K562 (cell line): ENCODE measurements at regions not wholly inside any gene's neighbourhood (a gene's known extent, or its start where the extent isn't known, plus 50 kb on each side); places are given as distances from the start of the nearest gene placed in this dataset.
A peak's percentile ranks its signal among the peaks of the same experiment; 100 is the strongest.

Source experiments
- ARID1B ChIP-seq: fragments of 450-650 bp; IDR thresholded peaks from 2 replicates; pipeline ENCODE4 v1.6.1; 2016; ENCODE audit warnings: antibody characterized with exemption, mild to moderate bottlenecking, inconsistent platforms
- BRD4 ChIP-seq: fragments of 200-600 bp; sonication (generic); IDR thresholded peaks from 2 replicates; pipeline ENCODE4 v1.6.1; 2017; ENCODE audit warnings: inconsistent platforms
- CCAR2 ChIP-seq: fragments of 200-400 bp; formaldehyde crosslinking; IDR thresholded peaks from 2 replicates; pipeline ENCODE4 v1.6.1; 2017; ENCODE audit warnings: mild to moderate bottlenecking, low read depth, low read length
- CREB1 ChIP-seq, 2 experiments: sonication (generic) in 1 of 2; formaldehyde crosslinking in 1 of 2; IDR thresholded peaks; 2 replicates each; pipeline versions ENCODE4 v1.6.1 to v1.8.0; 2012 to 2022; ENCODE audit warnings: inconsistent platforms in 1 of 2, mild to moderate bottlenecking in 1 of 2, missing genetic modification reagents in 1 of 2, moderate library complexity in 1 of 2
- DNMT1 ChIP-seq: fragments of 450-650 bp; IDR thresholded peaks from 2 replicates; pipeline ENCODE4 v1.6.1; 2016; ENCODE audit warnings: antibody characterized with exemption, mild to moderate bottlenecking
- EGR1 ChIP-seq: fragments of 450-650 bp; conservative IDR thresholded peaks from 2 replicates; pipeline ENCODE4 v1.6.1; 2017; ENCODE audit warnings: mild to moderate bottlenecking
- ETV1 ChIP-seq: fragments of 450-650 bp; conservative IDR thresholded peaks from 2 replicates; pipeline ENCODE4 v1.6.1; 2016; ENCODE audit warnings: missing genetic modification characterization, control low read depth, low read depth, missing compliant biosample characterization
- OTX1 ChIP-seq: fragments of 450-650 bp; formaldehyde crosslinking; IDR thresholded peaks from 2 replicates; pipeline ENCODE4 v1.4.0; 2022; ENCODE audit warnings: mild to moderate bottlenecking
- SETDB1 ChIP-seq: IDR thresholded peaks from one replicate; pipeline ENCODE4 v1.6.1; 2012; ENCODE audit warnings: low read length, control low read depth, inconsistent platforms
- WHSC1 ChIP-seq: IDR thresholded peaks from one replicate; pipeline ENCODE4 v1.6.1; 2012; ENCODE audit warnings: low read length, control low read depth, inconsistent platforms
- ZNF644 ChIP-seq: fragments of 200-800 bp; sonication (Bioruptor generic); IDR thresholded peaks from 2 replicates; pipeline ENCODE4 v1.6.1; 2016; ENCODE audit warnings: low read depth, missing genetic modification characterization, missing compliant biosample characterization
- TF ChIP-seq, protein P1 (sequence below): fragments of 150-350 bp; conservative IDR thresholded peaks from 2 replicates; pipeline ENCODE4 v1.6.1; 2014; ENCODE audit warnings: low read length
- TF ChIP-seq, protein P2 (sequence below): fragments of 250-450 bp; sonication (Bioruptor Pico); IDR thresholded peaks from 2 replicates; pipeline ENCODE4 v1.4.0; 2020
- TF ChIP-seq, protein P3 (sequence below): fragments of 450-650 bp; IDR thresholded peaks from 2 replicates; pipeline ENCODE4 v1.6.1; 2016; ENCODE audit warnings: low read depth, mild to moderate bottlenecking, moderate library complexity
- TF ChIP-seq, protein P4 (sequence below): conservative IDR thresholded peaks from 2 replicates; pipeline ENCODE4 v1.6.1; 2011; ENCODE audit warnings: low read depth, mild to moderate bottlenecking, low read length; ENCODE audit not compliant: control insufficient read depth

DNA sequence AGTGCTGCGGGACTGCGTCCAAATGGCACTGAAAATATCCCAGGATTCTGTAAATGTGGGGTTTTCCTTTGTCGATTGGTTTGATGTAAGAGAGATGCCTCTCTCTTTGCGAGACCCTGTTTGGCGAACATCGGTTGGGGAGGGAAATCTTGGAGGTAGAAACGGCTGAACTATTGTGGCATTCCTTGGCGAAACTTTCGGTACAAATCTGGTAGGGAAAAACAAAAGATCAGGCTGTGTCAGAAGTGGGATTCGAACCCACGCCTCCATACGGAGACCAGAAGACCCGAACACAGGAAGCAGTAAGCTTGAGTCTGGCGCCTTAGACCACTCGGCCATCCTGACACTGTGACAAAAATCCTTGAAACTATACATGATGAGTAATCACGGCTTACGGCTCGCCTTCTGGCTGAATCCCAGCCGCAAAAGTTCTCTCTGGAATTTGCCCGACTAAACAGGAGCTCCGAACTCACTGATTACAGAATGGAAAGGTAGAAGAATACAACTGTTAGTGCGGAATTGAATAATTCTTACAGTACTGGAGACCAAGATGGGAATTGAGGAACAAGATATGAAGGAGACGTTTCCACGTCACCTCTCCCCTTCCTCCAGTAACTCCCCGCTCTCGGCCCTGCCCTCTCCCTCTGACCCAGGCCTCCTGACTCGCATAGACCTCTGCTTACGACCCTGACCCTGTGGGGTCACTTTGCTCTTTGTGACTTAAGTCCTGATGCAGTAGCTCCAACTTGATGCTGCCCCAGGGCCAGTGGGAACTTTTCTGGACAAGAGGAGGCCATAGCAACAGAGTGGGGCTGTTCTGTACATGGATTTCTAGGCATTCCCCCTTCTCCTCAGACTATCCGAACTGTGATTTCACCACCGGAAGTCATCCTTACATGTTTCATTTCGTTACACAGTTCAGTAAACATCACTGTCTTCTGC lies 132.8 kb upstream of the ZNF184 start (continued):
- TF ChIP-seq, protein P1, sequence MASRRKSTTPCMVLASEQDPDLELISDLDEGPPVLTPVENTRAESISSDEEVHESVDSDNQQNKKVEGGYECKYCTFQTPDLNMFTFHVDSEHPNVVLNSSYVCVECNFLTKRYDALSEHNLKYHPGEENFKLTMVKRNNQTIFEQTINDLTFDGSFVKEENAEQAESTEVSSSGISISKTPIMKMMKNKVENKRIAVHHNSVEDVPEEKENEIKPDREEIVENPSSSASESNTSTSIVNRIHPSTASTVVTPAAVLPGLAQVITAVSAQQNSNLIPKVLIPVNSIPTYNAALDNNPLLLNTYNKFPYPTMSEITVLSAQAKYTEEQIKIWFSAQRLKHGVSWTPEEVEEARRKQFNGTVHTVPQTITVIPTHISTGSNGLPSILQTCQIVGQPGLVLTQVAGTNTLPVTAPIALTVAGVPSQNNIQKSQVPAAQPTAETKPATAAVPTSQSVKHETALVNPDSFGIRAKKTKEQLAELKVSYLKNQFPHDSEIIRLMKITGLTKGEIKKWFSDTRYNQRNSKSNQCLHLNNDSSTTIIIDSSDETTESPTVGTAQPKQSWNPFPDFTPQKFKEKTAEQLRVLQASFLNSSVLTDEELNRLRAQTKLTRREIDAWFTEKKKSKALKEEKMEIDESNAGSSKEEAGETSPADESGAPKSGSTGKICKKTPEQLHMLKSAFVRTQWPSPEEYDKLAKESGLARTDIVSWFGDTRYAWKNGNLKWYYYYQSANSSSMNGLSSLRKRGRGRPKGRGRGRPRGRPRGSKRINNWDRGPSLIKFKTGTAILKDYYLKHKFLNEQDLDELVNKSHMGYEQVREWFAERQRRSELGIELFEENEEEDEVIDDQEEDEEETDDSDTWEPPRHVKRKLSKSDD, result 0 out of 2 replicates have a peak, but pooled peaks have one; percentile 35
- TF ChIP-seq ARID1B (no peak), EGR1 (peak; percentile 46), CCAR2 (0 out of 2 replicates have a peak, but pooled peaks have one; percentile 61), SETDB1 (no peak), DNMT1 (0 out of 2 replicates have a peak, but pooled peaks have one; percentile 49), CREB1 (IDR thresholded peaks at IDR 0.05) (no peak; the same call in 1 of the 2 replicates), CREB1 (CRISPR knock-in tag; IDR thresholded peaks at IDR 0.05) (peak; percentile 10; the same call in 1 of the 2 replicates), BRD4 (peak; percentile 93), WHSC1 (no peak), OTX1 (CRISPR knock-in tag) (no peak; the same call in 1 of the 2 replicates), ZNF644 (no peak), ETV1 (peak; percentile 89)
- TF ChIP-seq, protein P2, sequence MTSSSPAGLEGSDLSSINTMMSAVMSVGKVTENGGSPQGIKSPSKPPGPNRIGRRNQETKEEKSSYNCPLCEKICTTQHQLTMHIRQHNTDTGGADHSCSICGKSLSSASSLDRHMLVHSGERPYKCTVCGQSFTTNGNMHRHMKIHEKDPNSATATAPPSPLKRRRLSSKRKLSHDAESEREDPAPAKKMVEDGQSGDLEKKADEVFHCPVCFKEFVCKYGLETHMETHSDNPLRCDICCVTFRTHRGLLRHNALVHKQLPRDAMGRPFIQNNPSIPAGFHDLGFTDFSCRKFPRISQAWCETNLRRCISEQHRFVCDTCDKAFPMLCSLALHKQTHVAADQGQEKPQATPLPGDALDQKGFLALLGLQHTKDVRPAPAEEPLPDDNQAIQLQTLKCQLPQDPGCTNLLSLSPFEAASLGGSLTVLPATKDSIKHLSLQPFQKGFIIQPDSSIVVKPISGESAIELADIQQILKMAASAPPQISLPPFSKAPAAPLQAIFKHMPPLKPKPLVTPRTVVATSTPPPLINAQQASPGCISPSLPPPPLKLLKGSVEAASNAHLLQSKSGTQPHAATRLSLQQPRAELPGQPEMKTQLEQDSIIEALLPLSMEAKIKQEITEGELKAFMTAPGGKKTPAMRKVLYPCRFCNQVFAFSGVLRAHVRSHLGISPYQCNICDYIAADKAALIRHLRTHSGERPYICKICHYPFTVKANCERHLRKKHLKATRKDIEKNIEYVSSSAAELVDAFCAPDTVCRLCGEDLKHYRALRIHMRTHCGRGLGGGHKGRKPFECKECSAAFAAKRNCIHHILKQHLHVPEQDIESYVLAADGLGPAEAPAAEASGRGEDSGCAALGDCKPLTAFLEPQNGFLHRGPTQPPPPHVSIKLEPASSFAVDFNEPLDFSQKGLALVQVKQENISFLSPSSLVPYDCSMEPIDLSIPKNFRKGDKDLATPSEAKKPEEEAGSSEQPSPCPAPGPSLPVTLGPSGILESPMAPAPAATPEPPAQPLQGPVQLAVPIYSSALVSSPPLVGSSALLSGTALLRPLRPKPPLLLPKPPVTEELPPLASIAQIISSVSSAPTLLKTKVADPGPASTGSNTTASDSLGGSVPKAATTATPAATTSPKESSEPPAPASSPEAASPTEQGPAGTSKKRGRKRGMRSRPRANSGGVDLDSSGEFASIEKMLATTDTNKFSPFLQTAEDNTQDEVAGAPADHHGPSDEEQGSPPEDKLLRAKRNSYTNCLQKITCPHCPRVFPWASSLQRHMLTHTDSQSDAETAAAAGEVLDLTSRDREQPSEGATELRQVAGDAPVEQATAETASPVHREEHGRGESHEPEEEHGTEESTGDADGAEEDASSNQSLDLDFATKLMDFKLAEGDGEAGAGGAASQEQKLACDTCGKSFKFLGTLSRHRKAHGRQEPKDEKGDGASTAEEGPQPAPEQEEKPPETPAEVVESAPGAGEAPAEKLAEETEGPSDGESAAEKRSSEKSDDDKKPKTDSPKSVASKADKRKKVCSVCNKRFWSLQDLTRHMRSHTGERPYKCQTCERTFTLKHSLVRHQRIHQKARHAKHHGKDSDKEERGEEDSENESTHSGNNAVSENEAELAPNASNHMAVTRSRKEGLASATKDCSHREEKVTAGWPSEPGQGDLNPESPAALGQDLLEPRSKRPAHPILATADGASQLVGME, result 0 out of 2 replicates have a peak, but pooled peaks have one; percentile 28
- TF ChIP-seq, protein P3, sequence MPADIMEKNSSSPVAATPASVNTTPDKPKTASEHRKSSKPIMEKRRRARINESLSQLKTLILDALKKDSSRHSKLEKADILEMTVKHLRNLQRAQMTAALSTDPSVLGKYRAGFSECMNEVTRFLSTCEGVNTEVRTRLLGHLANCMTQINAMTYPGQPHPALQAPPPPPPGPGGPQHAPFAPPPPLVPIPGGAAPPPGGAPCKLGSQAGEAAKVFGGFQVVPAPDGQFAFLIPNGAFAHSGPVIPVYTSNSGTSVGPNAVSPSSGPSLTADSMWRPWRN, result 0 out of 2 replicates have a peak, but pooled peaks have one; percentile 18
- TF ChIP-seq, protein P4, sequence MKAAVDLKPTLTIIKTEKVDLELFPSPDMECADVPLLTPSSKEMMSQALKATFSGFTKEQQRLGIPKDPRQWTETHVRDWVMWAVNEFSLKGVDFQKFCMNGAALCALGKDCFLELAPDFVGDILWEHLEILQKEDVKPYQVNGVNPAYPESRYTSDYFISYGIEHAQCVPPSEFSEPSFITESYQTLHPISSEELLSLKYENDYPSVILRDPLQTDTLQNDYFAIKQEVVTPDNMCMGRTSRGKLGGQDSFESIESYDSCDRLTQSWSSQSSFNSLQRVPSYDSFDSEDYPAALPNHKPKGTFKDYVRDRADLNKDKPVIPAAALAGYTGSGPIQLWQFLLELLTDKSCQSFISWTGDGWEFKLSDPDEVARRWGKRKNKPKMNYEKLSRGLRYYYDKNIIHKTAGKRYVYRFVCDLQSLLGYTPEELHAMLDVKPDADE, result peak; percentile 98
